ENCODE measurements at regions not wholly inside any gene's neighbourhood (a gene's known extent, or its start where the extent isn't known, plus 50 kb on each side); places are given as distances from the start of the nearest gene placed in this dataset.

DNA sequence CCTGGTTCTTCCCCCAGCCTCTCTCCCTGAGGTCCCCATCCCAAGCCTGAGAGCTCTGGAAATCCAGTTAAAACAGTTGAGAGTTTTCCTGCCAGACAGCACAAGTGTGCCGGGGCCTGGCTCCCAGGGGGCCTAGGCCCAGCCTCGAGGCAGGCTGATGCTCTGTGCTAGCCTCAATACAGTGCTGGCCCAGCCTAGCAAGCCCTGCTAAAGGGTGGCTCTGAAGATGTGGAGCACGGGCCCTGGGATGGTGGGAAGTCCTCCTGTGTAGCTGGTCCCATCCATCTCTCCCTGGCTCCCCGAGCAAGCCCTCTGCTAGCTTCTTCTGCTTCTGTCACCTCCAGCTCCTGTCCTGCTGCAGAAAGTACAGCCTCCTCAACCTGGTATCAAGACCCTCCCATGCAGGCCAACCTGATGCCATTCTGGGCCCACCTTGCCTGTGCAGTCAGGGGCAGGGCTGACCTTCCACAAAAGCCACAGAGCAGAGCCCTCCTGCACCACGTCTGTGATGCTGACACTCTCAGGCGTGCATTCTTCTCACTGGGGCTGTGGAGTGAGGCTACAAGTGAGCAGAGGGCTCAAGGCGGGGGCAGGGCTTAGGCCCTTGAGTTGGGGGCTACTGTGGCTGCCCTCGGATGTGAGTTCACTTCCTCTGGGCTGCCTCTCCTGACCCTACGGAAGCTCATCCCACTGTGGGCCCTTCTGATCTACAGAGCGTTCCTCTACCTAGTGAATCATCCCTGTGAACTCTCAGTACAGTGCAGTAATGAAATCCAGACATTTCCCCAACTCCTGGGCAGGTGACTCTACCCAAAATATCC, 60.1 kb upstream of the LAPTM4A start:
- Mint-ChIP-seq H3K27ac (no peak overlapping the region), H3K27me3 (peaks cover 36% of the 10 kb centered on the region), H3K4me3 (no peak overlapping the region), H3K36me3 (ENCODE audit: low read depth) (no peaks in the 10 kb centered on the region), H3K4me1 (ENCODE audit: low read depth) (peaks cover 3% of the 10 kb centered on the region), H3K9me3 (peaks cover 4% of the 10 kb centered on the region)
- H3K9me3 ChIP-seq (ENCODE audit: control insufficient read depth in 1 of 2, insufficient read depth in 1 of 2, low read length in 2 of 2), result peaks cover 0 to 12% of the 10 kb centered on the region in 2 experiments
- no peaks in the 10 kb centered on the region for H3K36me3 ChIP-seq (ENCODE audit: insufficient read depth, low read length)
- no peak overlapping the region for H3K4me3 ChIP-seq (ENCODE audit: low read length)
- H3K4me1 ChIP-seq (ENCODE audit: insufficient read depth, low read length), result no peaks in the 10 kb centered on the region
- POLR2A ChIA-PET, result no interaction called here
- H3K27ac ChIP-seq (ENCODE audit: low read depth in 1 of 2, low read length in 2 of 2), result no peak overlapping the region
- TF ChIP-seq, protein P1, sequence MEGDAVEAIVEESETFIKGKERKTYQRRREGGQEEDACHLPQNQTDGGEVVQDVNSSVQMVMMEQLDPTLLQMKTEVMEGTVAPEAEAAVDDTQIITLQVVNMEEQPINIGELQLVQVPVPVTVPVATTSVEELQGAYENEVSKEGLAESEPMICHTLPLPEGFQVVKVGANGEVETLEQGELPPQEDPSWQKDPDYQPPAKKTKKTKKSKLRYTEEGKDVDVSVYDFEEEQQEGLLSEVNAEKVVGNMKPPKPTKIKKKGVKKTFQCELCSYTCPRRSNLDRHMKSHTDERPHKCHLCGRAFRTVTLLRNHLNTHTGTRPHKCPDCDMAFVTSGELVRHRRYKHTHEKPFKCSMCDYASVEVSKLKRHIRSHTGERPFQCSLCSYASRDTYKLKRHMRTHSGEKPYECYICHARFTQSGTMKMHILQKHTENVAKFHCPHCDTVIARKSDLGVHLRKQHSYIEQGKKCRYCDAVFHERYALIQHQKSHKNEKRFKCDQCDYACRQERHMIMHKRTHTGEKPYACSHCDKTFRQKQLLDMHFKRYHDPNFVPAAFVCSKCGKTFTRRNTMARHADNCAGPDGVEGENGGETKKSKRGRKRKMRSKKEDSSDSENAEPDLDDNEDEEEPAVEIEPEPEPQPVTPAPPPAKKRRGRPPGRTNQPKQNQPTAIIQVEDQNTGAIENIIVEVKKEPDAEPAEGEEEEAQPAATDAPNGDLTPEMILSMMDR (IDR thresholded peaks at IDR 0.05), result no peak
- intact Hi-C loops (cut with DNase I, micrococcal nuclease), result no loop called here
- CTCF ChIA-PET, result no interaction called here
- DNase-seq (no peak), ATAC-seq (ENCODE audit: poor library complexity) (no peak)
- H3K27me3 ChIP-seq (ENCODE audit: control insufficient read depth in 1 of 2, insufficient read depth in 2 of 2, low read length in 2 of 2), result no peaks in the 10 kb centered on the region

DNA sequence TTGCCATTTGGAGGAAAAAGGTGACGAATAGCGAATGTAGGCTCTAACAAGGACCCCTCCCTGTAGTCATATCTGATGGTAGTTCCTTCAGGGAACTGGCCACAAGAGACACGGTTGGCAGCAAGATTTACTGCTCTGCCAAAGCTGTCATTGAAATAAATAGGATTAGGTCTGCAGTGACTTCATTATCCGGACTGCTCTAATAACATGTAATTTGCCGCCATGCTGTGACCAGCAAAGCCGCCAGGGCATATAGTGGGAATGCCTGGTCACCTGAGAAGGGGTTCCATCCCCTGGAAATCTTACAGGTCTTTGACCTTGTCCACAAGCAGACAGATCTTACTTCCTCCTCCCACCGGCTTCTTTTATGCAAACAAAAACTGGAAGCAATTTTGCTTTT, 59.4 kb upstream of the LAPTM4A start:
- peaks cover 4% of the 10 kb centered on the region for H3K9me3 Mint-ChIP-seq
- no peak overlapping the region for H3K27ac Mint-ChIP-seq
- no peak overlapping the region for H3K27ac ChIP-seq (ENCODE audit: low read depth in 1 of 2, low read length in 2 of 2)
- no peak for ATAC-seq (ENCODE audit: poor library complexity)
- ChIA-PET CTCF (no interaction called here), POLR2A (no interaction called here)
- H3K36me3 Mint-ChIP-seq (ENCODE audit: low read depth), result no peaks in the 10 kb centered on the region
- H3K4me1 Mint-ChIP-seq (ENCODE audit: low read depth), result peaks cover 3% of the 10 kb centered on the region
- DNase-seq, result no peak
- TF ChIP-seq, protein P1 (IDR thresholded peaks at IDR 0.05), result no peak
- H3K4me3 ChIP-seq (ENCODE audit: low read length), result no peak overlapping the region
- H3K9me3 ChIP-seq (ENCODE audit: control insufficient read depth in 1 of 2, insufficient read depth in 1 of 2, low read length in 2 of 2), result peaks cover 0 to 13% of the 10 kb centered on the region in 2 experiments
- H3K36me3 ChIP-seq (ENCODE audit: insufficient read depth, low read length), result no peaks in the 10 kb centered on the region
- no peaks in the 10 kb centered on the region for H3K4me1 ChIP-seq (ENCODE audit: insufficient read depth, low read length)
- intact Hi-C loops (cut with DNase I, micrococcal nuclease), result no loop called here
- H3K27me3 Mint-ChIP-seq, result peaks cover 42% of the 10 kb centered on the region
- H3K27me3 ChIP-seq (ENCODE audit: control insufficient read depth in 1 of 2, insufficient read depth in 2 of 2, low read length in 2 of 2), result peaks cover 0 to 2% of the 10 kb centered on the region in 2 experiments
- no peak overlapping the region for H3K4me3 Mint-ChIP-seq

DNA sequence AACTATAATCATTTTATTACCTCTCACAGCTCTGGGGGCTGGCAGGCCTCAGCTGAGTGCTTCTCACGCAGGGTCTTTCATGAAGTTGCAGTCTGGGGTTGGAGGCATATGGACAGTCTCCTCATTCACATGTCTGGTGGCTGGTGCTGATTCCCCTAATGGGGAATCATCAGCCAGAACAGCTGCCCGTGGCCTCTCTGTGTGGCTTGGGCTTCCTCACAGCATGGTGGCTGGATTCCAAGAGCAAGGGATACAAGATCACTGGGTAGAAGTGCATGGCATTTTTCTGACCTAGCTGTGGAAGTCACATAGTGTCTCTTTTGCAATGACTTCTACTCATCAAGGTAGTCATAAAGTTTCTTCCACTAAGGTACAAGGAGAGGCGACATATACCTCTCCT, 59.0 kb upstream of the LAPTM4A start:
- H3K27ac ChIP-seq (ENCODE audit: low read depth in 1 of 2, low read length in 2 of 2), result no peak overlapping the region
- CTCF ChIA-PET, result no interaction called here
- no peaks in the 10 kb centered on the region for H3K36me3 ChIP-seq (ENCODE audit: insufficient read depth, low read length)
- no peak for DNase-seq
- H3K4me1 ChIP-seq (ENCODE audit: insufficient read depth, low read length), result no peaks in the 10 kb centered on the region
- peaks cover 0 to 13% of the 10 kb centered on the region in 2 experiments for H3K9me3 ChIP-seq (ENCODE audit: control insufficient read depth in 1 of 2, insufficient read depth in 1 of 2, low read length in 2 of 2)
- Mint-ChIP-seq H3K36me3 (ENCODE audit: low read depth) (no peaks in the 10 kb centered on the region), H3K4me3 (no peak overlapping the region), H3K27ac (no peak overlapping the region), H3K4me1 (ENCODE audit: low read depth) (peaks cover 3% of the 10 kb centered on the region), H3K9me3 (peaks cover 4% of the 10 kb centered on the region), H3K27me3 (peaks cover 47% of the 10 kb centered on the region)
- TF ChIP-seq, protein P1 (IDR thresholded peaks at IDR 0.05), result no peak
- H3K4me3 ChIP-seq (ENCODE audit: low read length), result no peak overlapping the region
- POLR2A ChIA-PET, result no interaction called here
- H3K27me3 ChIP-seq (ENCODE audit: control insufficient read depth in 1 of 2, insufficient read depth in 2 of 2, low read length in 2 of 2), result peaks cover 0 to 6% of the 10 kb centered on the region in 2 experiments
- no peak for ATAC-seq (ENCODE audit: poor library complexity)
- intact Hi-C loops (cut with DNase I, micrococcal nuclease), result no loop called here

Data from CD4-positive, alpha-beta T cell (primary cell).